Gastrocnemius medialis (tissue), 4 donors: ENCODE measurements at regions not wholly inside any gene's neighbourhood (a gene's known extent, or its start where the extent isn't known, plus 50 kb on each side); places are given as distances from the start of the nearest gene placed in this dataset.

Source experiments
- CTCF ChIP-seq, 5 experiments: fragments of 450-650 bp in 3 of 5; fragments of 200-600 bp in 2 of 5; sonication (generic) in 2 of 5; IDR thresholded peaks in 4 of 5; conservative IDR thresholded peaks in 1 of 5; 1 replicate in 4 of 5; 2 replicates in 1 of 5; pipeline ENCODE4 v1.5.1; 2016 to 2019; ENCODE audit warnings: antibody characterized with exemption in 5 of 5, mild to moderate bottlenecking in 3 of 5, moderate library complexity in 3 of 5
- POLR2A ChIP-seq, 2 donors: fragments of 450-650 bp; IDR thresholded peaks; one replicate each; pipeline ENCODE4 v1.6.1; 2017; ENCODE audit warnings: antibody characterized with exemption in 2 of 2, mild to moderate bottlenecking in 2 of 2, moderate library complexity in 2 of 2

DNA sequence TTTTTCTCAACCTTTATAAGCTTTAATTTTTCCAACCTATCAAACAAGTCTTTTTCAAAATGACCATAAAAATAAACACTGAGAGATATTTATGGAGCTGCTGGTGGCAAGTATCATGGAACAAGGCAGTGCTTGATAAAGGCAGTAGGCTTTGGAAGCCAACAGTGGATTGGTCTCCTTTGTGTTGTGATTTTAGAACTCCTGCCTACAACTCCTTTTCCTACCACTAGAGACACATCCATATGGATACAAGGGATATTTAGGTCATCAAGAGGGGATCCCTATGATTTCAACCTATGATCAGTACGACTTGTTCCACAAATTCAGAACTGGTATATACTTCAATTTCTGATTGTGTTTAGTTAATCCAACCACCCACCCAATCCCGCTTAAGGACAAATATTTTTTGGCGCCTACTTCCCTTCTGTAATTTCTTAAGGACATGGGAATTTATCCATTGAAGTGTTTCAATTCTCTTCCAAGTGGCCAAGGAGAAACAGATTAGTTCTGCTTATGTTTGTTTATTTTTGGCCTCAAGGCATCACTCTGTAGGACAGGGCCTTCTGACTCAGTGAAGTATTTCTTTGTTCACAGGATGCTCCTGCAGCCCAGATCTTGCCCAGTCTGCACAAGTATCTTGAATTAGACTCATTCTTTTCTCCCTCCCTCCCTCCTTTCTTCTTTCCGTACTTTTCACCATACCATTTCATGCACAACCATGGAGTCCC lies 2119.6 kb upstream of the PIK3C3 start:
- no peak for TF ChIP-seq CTCF (IDR thresholded peaks at IDR 0.05 in 4 of 5, conservative IDR thresholded peaks at IDR 0.05 in 1 of 5)
- TF ChIP-seq POLR2A (IDR thresholded peaks at IDR 0.05) = no peak
